ENCODE measurements at regions not wholly inside any gene's neighbourhood (a gene's known extent, or its start where the extent isn't known, plus 50 kb on each side); places are given as distances from the start of the nearest gene placed in this dataset.
A peak's percentile ranks its signal among the peaks of the same experiment; 100 is the strongest.

DNA sequence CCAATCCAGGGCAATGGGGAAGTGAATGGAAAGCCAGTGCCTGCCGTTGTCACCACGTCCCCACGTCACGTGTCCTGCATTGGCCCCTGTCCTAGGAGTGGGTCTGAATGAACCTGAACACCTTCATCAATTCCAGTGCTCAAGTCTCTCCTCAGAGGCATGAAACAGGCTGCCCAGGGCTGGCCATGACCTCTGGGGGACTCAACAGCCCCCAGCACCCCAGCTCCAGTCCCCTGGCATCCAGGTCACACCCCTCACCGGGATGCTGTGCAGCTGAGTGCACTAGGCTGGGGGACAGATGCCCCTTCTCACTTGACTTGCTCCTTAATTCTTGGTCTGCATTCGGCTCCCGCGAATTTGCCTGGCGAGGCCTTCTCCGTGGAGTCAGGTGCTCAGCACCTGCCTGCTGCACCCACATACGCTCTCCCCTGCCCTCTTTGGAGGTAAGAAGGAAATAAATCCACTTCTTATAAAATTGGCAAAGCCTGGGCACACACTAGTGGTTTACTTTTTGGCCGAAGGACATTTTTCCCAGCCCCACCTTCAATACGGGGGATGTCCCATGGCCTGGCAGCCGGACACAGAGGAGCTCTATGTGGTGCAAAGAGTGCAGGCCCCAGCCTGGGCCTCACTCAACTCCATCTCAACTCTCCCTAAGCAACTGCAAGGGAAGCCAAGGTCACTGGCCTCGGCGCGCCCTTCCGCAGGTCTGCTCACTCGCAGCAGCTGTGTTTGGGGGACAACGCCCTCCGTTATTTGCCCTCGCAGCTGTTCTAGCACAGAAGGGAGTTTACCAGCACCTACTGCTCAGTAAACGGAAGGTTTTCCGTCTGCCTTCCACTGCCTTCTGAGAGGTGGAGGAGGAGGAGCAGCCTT, 77.6 kb upstream of the SHH start:
- no peak for DNase-seq (ENCODE audit: low spot score)

- no peak for DNase-seq (ENCODE audit: low spot score)
Measured at GRCh38 chr7:155887174-155887525, 74.9 kb upstream of the SHH start.

- DNase-seq (ENCODE audit: low spot score) = no peak
Measured at GRCh38 chr7:155886391-155887173, 74.3 kb upstream of the SHH start.

GRCh38 chr7:155885167-155886155, 73.2 kb upstream of the SHH start:
- DNase-seq (ENCODE audit: low spot score) = peak; percentile 83

DNA sequence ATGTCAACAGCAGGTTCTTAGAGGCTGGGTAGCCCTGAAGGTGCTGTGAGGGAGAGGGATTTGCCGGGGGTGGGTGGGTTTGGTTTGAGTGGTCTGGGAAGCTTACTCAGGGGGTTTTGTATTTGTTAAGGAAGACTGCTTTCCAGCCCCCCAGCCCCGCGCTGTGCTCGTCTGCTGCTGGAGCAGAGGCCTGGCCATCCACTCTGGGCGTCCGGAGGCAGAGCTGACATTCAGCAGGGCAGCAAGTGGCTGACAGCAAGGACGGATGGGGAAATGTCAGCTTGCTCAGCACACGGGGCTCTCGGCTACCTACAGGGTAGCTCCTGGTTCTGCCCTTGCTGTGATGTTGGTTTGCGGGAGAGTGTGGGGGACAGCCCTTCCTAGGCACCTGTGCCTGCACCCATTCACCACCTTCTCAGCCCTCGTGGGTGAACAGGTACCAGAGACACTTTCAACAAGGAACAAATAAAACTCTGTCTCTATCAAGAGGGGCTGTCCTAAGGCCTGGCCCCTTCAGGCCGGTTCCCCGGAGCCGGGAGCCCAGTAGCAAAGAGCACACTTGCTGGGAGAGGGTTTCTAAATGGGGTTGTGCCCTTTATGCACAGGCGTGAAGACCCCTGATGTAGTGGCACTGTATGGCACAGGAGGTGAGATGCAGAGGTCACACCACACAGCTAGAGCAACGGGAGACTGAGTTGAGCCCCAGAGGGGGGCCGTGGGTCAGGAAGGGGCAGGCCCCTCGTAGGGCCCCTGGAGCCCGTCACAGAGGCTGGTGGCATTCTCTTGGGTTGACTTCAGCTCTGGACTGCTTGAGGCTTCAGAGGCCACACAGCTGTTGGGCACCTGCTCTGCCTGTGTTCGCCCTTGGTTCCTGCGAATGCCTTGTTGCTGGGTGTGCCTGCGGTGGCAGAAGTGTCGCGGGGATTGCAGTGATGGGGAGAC, 72.2 kb upstream of the SHH start:
- no peak for DNase-seq (ENCODE audit: low spot score)

DNA sequence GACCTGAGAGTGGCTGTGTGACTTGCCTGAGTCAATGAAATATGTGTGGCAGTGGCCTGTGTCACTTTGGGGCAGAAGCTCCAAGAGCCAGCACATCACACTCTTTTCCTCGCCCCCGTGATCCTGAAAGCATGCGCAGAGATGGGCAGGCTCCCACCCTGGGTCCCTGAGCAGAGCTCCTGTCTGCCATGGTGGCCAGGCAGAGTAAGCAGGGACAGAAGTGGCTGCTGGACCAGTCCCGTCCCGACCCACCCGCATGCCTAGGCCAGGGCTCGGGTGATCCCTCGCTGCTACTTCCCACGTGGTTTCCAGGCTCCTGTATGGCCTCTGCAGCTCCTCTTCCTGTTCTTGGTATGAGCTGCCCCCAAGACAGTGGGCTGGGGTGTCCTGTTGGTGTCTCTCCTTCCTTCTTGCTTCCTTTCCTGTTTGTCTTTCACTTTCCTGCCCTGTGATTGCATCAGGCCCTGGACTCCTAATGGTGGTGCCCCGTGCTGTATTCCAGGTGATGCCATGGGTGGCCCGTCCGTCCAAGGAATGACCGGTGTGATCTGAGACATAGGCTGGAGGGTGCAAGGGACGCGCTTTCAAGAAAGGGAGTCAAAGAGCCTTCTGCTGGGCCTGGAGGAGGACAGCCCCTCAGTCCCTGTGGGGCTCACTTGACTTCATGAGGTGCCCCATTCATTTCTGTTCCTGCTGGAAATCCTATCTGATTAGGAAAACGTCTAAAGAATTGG, 71.4 kb upstream of the SHH start:
- no peak for DNase-seq (ENCODE audit: low spot score)

DNA sequence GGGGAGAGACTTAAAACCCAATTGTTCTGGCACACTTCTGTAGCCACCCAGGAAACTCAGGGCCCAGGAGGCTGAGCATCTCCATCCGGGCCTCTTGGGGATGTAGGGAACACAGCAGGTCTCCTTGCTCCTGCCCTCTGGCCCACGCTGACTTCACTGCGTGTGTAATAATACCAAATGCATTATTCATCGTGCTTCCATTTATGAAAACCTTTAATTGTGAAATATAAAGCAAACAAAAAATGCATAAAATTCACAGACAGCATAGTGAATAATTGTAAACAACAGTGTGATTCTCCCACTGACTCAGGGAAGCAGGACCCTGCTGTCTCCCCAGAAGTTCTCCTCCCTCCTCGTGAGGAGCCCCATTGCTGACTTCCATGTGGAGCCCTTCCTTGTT, 70.3 kb upstream of the SHH start:
- DNase-seq (ENCODE audit: low spot score) = no peak

DNA sequence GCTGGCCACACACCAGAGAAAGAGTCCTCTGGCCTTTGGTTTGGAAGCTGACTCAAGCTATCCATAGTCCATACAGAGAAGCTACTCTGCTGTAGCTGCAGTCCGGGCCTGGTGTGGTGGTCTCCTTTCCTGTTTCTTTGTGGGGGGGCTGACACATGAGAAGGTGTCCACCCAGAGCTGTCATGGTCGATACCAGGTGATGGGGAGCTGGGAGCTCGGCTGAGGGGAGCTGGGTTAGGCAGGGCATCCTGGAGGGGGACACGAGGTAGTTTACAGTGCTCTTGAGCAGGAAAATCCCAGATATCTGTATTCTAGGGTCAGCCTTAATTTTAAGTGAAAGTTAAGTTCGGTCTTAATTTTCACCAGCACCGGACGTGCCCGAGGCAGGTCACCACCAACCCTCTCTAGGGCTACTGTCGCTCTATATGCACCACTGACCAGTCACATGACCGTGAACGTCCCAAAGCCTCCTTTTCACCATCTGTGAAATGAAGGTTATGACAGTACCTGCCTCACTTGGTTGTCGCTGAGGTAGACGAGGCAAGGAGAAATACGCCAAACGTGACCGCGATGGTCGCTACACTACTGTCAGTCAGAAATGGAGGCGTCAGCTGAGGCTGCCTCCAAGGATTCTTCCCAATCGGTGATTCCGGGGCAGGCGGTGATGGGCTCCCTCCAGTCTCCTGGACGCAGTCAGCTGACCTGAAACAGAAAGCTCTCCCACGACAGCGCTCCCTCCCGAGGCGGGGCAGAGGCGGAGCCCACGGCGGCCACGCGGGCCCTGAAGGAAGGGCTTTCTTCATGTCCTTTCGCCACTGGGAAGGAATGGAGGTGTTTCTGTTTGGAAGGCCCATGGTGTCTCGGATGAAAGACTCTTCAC, 69.4 kb upstream of the SHH start:
- no peak for DNase-seq (ENCODE audit: low spot score)

DNA sequence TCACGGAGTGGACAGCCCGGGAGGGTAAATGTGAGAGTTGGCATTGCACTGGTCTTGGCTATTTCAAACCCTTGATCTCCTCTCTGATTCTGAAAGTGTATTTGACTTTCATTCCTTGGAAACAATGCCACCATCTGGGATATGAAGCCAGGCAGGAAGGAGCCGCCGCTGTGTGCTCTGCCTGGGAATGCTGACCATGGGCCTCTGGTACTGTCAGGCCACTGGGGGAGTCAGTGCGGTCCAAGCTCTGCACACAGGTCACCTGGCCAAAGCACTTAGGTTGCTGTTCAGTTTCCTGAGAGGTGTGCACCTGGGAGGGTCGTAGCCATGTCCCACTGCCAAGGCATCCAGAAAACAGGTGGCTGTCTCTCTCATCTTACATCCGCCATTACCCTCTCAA, 68.5 kb upstream of the SHH start:
- no peak for DNase-seq (ENCODE audit: low spot score)

DNA sequence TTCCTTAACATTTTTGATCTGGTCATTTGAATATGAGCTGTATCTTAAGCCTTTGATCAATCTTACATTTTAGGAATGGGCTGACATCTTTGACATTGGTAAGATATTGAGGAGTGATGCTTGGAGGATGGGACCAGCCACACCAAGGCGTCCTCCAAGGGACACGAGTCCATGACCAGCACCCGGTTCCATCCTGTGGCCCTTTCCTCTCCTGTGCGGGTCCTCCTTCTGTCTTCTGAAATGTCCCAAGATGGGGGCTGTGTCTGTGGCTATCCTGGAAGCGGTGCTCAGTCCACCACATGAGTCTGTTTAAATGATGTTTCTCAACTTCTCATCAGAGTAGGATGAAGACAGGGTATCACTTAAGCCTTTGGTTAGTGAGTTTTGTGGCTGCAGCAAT, 67.3 kb upstream of the SHH start:
- no peak for DNase-seq (ENCODE audit: low spot score)

- DNase-seq (ENCODE audit: low spot score) = no peak
Measured at GRCh38 chr7:155878674-155879073, 66.4 kb upstream of the SHH start.

DNA sequence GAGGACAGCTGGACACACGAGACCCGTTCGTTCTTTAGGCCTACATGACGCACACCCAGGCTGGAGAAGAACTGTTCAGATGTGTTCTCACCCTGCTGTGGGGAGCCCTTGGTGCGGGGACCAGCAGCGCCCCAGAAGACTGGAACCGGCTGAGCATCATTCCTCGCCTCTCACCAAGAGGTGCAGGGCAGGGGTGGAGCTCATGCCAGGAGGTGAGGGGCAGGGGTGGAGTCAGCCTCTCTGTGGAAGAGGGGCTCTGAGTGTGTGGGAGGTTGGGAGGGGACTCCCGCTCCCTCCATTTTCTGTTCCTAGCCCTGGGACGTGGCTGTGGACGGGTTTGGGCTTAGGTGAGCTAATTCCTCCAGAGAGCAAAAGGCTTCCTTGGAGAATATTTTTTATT, 66.0 kb upstream of the SHH start:
- no peak for DNase-seq (ENCODE audit: low spot score)

GRCh38 chr7:155877167-155877566, 64.9 kb upstream of the SHH start:
- DNase-seq (ENCODE audit: low spot score) = no peak

- DNase-seq (ENCODE audit: low spot score) = no peak
Measured at GRCh38 chr7:155874411-155874810, 62.1 kb upstream of the SHH start.

- no peak for DNase-seq (ENCODE audit: low spot score)
Measured at GRCh38 chr7:155874010-155874409, 61.7 kb upstream of the SHH start.

GRCh38 chr7:155872678-155873369, 60.6 kb upstream of the SHH start:
- DNase-seq (ENCODE audit: low spot score) = no peak

DNA sequence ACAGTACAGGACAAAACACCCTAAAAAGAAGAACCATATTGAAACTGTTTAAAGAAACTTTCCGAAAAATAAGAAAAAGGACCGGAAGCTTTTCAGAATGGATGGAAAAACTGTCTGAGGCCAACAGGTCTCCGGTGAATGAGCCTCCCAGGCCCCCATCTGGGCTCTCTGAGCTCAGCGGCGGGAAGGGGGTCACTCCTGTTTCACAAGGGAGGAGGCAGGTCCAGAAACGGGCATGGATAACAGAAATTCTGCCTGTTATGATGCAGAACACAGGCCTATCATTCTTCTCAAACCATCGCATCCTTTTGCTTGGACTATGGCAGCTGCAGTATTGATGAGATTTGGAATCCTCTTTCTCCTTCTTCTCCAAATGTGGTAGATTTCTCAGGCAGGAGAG, 58.9 kb upstream of the SHH start:
- DNase-seq (ENCODE audit: low spot score) = no peak

GRCh38 chr7:155870334-155871180, 58.3 kb upstream of the SHH start:
- no peak for DNase-seq (ENCODE audit: low spot score)

Data from A172 (cell line).